HG02943 (cell line): ENCODE measurements at regions not wholly inside any gene's neighbourhood (a gene's known extent, or its start where the extent isn't known, plus 50 kb on each side); places are given as distances from the start of the nearest gene placed in this dataset.

Experiments
- ATAC-seq: cut with Tn5 transposase; IDR thresholded peaks from one replicate; pipeline ENCODE4 v1.9.1; 2021; ENCODE audit warnings: mild to moderate bottlenecking, low read depth, moderate library complexity; ENCODE audit not compliant: unreplicated experiment

- ATAC-seq = no peak
Measured at GRCh38 chr7:89887489-89887888, 266.8 kb upstream of the STEAP1 start.

- ATAC-seq = no peak
Measured at GRCh38 chr7:89908736-89909135, 245.5 kb upstream of the STEAP1 start.

GRCh38 chr7:89914711-89915110 is 239.6 kb upstream of the STEAP1 start:
- no peak for ATAC-seq

GRCh38 chr7:89926194-89926593 is 228.1 kb upstream of the STEAP1 start:
- ATAC-seq = no peak

DNA sequence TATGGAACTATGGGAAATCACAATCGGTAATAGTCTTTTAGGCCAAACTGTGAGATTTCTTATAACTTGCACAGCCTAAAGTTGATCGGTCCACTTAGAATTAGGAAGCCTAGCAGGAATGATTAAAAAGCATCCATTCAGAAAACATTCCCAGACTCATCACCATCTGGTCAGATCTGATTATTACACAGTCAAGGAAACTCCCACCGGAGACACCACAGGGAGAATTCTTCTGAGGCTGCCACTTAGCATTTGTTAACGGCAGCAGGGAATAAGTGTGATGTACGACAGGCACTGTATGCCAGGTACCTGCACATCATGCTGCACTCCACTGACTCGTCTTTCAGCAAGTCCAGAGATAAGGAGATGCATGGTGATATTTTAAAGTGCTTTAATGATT is 227.6 kb upstream of the STEAP1 start:
- ATAC-seq = no peak

GRCh38 chr7:89927762-89928161 is 226.5 kb upstream of the STEAP1 start:
- no peak for ATAC-seq

GRCh38 chr7:89928451-89928850 is 225.8 kb upstream of the STEAP1 start:
- ATAC-seq = no peak

DNA sequence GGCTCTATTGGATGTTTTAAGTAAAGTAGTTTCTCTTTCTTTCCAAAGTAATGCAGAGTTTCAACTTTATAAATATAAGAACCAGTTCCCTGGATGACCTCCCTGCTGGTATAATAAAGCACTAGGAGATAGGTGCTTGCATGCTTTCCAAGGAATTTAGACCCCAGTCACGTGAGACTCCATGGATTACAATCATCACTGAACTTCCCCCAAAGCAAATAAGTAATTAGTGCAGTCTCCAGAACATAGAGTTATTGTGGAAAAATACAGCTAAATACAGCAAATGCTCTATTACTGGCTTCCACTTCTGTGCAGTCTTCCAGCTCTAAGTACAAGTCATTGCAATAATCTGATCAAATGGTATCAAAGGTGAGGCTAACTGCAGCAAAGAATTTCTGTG is 220.2 kb upstream of the STEAP1 start:
- ATAC-seq = no peak

GRCh38 chr7:89943525-89944050 is 210.7 kb upstream of the STEAP1 start:
- no peak for ATAC-seq

DNA sequence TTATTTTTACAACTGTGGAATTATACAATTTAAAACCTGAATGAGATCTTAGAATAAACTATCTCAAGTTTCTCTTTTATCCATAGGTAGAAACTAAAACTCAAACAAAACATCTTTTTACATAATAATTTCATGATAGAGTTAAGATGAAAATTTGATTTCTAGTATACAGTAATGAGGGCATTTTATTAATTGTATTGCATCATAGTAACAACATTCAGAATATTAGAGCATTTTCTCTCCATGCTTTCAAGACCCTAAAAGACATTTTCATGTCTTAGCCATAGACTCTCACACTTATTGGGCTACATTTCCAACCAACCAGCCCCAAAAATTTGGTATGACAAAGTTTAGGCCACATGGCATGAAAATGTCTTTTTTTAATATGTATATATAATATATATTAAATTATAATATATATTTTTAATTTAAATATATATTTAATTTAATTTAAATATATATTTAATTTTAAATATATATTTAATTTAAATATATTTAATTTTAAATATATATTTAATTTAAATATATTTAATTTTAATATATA is 195.7 kb upstream of the STEAP1 start:
- no peak for ATAC-seq

- ATAC-seq = no peak
Measured at GRCh38 chr7:89966067-89966664, 188.1 kb upstream of the STEAP1 start.

DNA sequence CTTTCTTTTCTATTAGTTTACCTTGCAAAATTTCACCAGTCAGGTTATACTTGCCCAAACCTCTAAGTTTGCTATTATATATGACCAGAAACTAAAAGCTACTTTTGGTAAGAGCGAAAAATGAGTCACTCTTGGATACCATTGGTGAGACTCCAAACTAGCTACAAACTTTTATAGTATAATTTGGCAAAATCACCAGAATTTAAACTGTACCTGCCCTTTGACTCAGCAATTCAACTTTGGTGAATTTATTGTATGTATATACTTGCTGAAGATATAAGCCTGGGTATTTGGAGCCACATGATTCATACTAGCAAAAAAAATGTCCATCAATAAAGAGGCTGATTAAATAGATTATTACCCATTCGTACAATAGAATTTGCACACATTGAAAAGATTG is 178.7 kb upstream of the STEAP1 start:
- no peak for ATAC-seq

DNA sequence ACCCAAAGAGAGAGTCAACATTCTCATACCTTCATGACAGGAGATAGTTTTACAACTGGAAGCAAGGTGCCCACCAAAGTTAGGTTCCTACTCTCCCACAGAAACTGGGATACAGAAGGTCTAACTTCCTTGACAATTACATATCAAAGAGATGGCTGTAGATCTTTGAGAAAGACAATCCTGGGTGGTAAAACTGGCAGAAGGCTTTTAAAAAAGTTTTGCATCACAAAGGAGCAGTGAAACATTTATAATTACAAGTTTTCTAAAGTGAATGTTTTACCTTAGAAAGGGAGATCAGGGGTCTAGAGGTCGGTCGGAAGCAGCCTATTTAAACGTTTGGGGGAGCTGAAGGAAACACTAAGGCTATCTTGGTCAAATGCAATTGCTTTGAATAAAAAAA is 166.6 kb upstream of the STEAP1 start:
- no peak for ATAC-seq

DNA sequence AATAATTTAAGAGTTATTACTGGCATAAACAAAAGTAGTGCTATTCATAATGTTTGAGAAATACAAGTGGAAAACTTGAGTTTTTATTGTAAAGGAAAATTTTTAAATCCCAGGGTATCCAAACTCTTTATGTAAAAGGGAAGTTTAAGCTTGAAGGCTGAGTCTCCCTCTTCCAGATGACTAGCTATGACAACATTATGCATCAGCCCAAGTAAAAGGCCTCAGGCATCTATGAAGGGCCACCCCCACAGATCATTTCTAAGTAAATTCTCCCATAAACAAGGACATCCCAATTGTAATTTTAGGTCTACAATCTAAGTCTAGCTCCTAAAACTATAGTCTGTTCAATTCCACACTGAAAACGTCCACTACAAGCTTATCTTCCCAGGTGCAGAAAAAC is 166.2 kb upstream of the STEAP1 start:
- no peak for ATAC-seq

- no peak for ATAC-seq
Measured at GRCh38 chr7:89989454-89989853, 164.8 kb upstream of the STEAP1 start.

GRCh38 chr7:89994483-89994882 is 159.8 kb upstream of the STEAP1 start:
- no peak for ATAC-seq

DNA sequence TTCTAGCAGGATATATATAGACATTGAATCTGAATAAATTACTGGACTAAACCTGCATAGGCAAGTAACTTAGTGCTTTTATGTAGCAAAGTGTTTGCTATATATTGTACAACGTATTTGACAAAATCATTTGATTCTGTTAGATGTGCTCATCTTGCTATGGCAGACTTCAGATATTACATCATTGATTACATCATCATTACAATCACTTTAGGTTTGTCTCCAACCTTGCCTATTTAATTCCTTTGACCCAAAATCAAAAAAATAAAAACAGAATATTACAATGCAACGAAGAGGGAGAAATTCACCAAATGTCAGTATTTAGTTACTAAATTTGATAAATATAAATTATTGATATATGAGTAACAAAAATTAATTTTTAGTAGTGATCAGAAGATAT is 155.7 kb upstream of the STEAP1 start:
- ATAC-seq = no peak

GRCh38 chr7:90005836-90006235 is 148.4 kb upstream of the STEAP1 start:
- ATAC-seq = no peak

GRCh38 chr7:90007001-90007654 is 147.1 kb upstream of the STEAP1 start:
- no peak for ATAC-seq

GRCh38 chr7:90007831-90008230 is 146.4 kb upstream of the STEAP1 start:
- no peak for ATAC-seq

DNA sequence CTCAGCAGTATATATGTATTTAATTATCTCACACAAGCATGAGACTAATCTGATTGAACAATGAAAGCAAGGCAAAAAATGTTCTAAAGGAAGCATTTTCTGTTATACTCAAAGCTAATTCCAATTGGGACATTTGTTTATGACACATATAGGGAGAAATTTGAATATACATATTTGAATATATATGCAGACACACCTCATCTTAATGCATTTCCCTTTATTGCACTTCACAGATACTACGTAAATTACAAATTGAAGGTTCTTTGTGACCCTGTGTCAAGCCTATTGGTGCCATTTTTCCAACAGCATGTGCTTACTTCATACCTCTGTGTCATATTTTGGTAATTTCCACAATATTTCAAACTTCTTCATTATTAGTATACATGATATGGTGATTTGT is 132.1 kb upstream of the STEAP1 start:
- ATAC-seq = no peak

- no peak for ATAC-seq
Measured at GRCh38 chr7:90025771-90026170, 128.5 kb upstream of the STEAP1 start.
